Spleen (tissue), 11 donors: ENCODE measurements at regions not wholly inside any gene's neighbourhood (a gene's known extent, or its start where the extent isn't known, plus 50 kb on each side); places are given as distances from the start of the nearest gene placed in this dataset.
"Not testable (repeated sequence)": the region's sequence is repeated elsewhere in the genome, so short reads cannot be mapped to it uniquely, and the experiment has no call there.

Experiments
- DNase-seq: peaks from one replicate; pipeline ENCODE4 v3.0.0-alpha.2; 2020
- H3K27ac ChIP-seq, 8 donors: fragments of 200-600 bp; sonication (generic) in 7 of 8; 1 replicate in 4 of 8; 2 replicates in 4 of 8; pipeline versions ENCODE4 v1.5.0 to v1.8.0; 2016 to 2021; ENCODE audit warnings: inconsistent platforms in 4 of 8, mild to moderate bottlenecking in 4 of 8, moderate library complexity in 1 of 8
- H3K27me3 ChIP-seq, 7 donors: fragments of 200-600 bp; sonication (generic) in 6 of 7; replicated peaks in 1 of 7; 1 replicate in 4 of 7; 2 replicates in 3 of 7; pipeline versions ENCODE4 v1.5.0 to v1.8.0; 2016 to 2021; ENCODE audit warnings: inconsistent platforms in 3 of 7, mild to moderate bottlenecking in 1 of 7
- H3K36me3 ChIP-seq, 6 donors: fragments of 200-600 bp; sonication (generic) in 5 of 6; 1 replicate in 4 of 6; 2 replicates in 2 of 6; pipeline versions ENCODE4 v1.5.0 to v1.8.0; 2016 to 2021; ENCODE audit warnings: inconsistent platforms in 2 of 6
- H3K4me1 ChIP-seq, 6 donors: fragments of 200-600 bp; sonication (generic) in 5 of 6; 1 replicate in 3 of 6; 2 replicates in 3 of 6; pipeline versions ENCODE4 v1.5.0 to v1.8.0; 2016 to 2021; ENCODE audit warnings: inconsistent platforms in 3 of 6
- H3K4me3 ChIP-seq, 8 donors: fragments of 200-600 bp; sonication (generic) in 7 of 8; 1 replicate in 4 of 8; 2 replicates in 4 of 8; pipeline versions ENCODE4 v1.5.0 to v1.8.0; 2016 to 2021; ENCODE audit warnings: inconsistent platforms in 4 of 8, mild to moderate bottlenecking in 4 of 8, moderate library complexity in 2 of 8
- H3K9me3 ChIP-seq, 8 donors: fragments of 200-600 bp; sonication (generic) in 7 of 8; 1 replicate in 4 of 8; 2 replicates in 4 of 8; pipeline versions ENCODE4 v1.5.0 to v1.8.0; 2016 to 2021; ENCODE audit warnings: inconsistent platforms in 4 of 8
- POLR2A ChIP-seq, 3 donors: fragments of 450-650 bp; IDR thresholded peaks; one replicate each; pipeline ENCODE4 v1.5.1; 2017; ENCODE audit warnings: antibody characterized with exemption in 3 of 3, mild to moderate bottlenecking in 1 of 3
- POLR2AphosphoS5 ChIP-seq, 3 donors: sonication (generic); formaldehyde crosslinking; IDR thresholded peaks; one replicate each; pipeline ENCODE4 v1.5.1; 2017; ENCODE audit warnings: antibody characterized with exemption in 3 of 3
- WGBS, 5 donors: extraction: QIAGEN DNeasy Blood & Tissue Kit in 3 of 5; methylation state at CpG; one replicate each; pipeline versions ENCODE4 v1.1.5 to v1.1.7; 2013 to 2018; 5-methylcytosine and 5-hydroxymethylcytosine counted together
- intact Hi-C: fragments of 100-400 bp; cut with DNase I; formaldehyde crosslinking; loops from one replicate; pipeline ENCODE4 v1.15.0; 2023; ENCODE audit warnings: low total_unique reads
- TF ChIP-seq, protein P1 (sequence below), 11 experiments: fragments of 200-600 bp in 7 of 11; fragments of 450-650 bp in 4 of 11; sonication (generic) in 4 of 11; IDR thresholded peaks in 8 of 11; conservative IDR thresholded peaks in 3 of 11; 1 replicate in 7 of 11; 2 replicates in 4 of 11; pipeline versions ENCODE4 v1.4.0 to v1.8.0; 2016 to 2021; ENCODE audit warnings: antibody characterized with exemption in 11 of 11, inconsistent platforms in 4 of 11, mild to moderate bottlenecking in 1 of 11
- donor health status: healthy with polysubstance abuse.
- donor health status: DM: no; HTN: no; CAD: no; lungs with moderate emphysema.
- donor health status: DM: no; HTN: no; CAD: no.
- donor health status: Bipolar disorder and iron deficiency.
- donor health status: healthy.
- donor health status: DM: no; HTN: no; CAD: no.
- donor health status: DM: yes; HTN: yes; CAD: no.

DNA sequence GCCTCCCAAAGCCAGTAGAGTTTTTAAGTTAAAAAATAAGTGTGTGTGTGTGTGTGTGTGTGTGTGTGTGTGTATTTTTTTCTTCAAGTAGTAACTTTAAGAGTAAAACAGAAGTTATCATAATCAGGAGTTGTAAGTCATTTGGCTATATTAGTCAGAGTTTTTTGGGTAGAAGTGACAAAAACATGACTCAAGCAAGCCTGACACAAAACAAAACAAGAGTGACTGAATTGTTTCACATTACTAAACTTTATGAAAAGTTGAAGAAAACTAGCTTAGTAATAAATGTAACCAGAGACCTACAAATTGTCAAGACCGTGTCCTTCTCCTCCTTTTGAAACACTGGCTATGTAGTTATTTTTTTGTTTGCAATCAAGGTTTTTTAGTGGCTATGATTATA is 738.0 kb upstream of the PITX2 start:
- H3K4me1 ChIP-seq: no peaks in the 10 kb centered on the region
- WGBS, 5 donors: 63 to 80% (median 69%) methylated on average over 1 of the region's 1 CpG

DNA sequence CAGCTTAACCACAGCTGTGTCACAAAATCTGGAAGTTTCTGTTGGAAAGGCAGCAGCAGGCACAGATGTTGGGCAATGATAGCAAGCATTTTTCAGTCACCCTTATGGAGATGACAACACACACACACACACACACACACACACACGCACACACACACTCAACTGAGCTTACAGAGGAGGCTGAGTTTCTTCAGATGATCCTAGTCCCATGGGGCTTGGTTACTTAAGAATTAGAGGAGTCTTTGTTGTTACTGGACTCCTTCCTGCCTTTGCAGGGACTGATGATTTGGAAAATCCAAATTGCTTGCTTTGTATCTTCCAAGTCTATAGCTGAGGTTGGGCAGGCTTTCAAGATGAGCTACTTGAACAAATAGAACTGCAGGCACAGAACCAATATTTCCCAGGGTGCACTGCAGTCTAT is 740.1 kb upstream of the PITX2 start:
- H3K36me3 ChIP-seq: no peaks in the 10 kb centered on the region
- no peaks in the 10 kb centered on the region for H3K27me3 ChIP-seq
- WGBS, 5 donors: 56 to 95% (median 76%) methylated on average over 1 of the region's 1 CpG
- no peaks in the 10 kb centered on the region for H3K4me1 ChIP-seq
- intact Hi-C loops: no loop called here
- no peak overlapping the region for H3K27ac ChIP-seq
- H3K9me3 ChIP-seq: peaks cover 0 to 25% (median 9%) of the 10 kb centered on the region in 8 donors
- no peak overlapping the region for H3K4me3 ChIP-seq
- DNase-seq: no peak
- TF ChIP-seq POLR2AphosphoS5 (IDR thresholded peaks at IDR 0.05) (no peak), POLR2A (IDR thresholded peaks at IDR 0.05) (no peak)
- TF ChIP-seq, protein P1, sequence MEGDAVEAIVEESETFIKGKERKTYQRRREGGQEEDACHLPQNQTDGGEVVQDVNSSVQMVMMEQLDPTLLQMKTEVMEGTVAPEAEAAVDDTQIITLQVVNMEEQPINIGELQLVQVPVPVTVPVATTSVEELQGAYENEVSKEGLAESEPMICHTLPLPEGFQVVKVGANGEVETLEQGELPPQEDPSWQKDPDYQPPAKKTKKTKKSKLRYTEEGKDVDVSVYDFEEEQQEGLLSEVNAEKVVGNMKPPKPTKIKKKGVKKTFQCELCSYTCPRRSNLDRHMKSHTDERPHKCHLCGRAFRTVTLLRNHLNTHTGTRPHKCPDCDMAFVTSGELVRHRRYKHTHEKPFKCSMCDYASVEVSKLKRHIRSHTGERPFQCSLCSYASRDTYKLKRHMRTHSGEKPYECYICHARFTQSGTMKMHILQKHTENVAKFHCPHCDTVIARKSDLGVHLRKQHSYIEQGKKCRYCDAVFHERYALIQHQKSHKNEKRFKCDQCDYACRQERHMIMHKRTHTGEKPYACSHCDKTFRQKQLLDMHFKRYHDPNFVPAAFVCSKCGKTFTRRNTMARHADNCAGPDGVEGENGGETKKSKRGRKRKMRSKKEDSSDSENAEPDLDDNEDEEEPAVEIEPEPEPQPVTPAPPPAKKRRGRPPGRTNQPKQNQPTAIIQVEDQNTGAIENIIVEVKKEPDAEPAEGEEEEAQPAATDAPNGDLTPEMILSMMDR (IDR thresholded peaks at IDR 0.05 in 8 of 11, conservative IDR thresholded peaks at IDR 0.05 in 3 of 11): no peak

More for the DNA sequence above, 738.0 kb upstream of the PITX2 start:
- peaks cover 0 to 12% (median 2%) of the 10 kb centered on the region in 8 donors for H3K9me3 ChIP-seq
- intact Hi-C loops: no loop called here
- TF ChIP-seq, protein P1 (IDR thresholded peaks at IDR 0.05 in 8 of 11, conservative IDR thresholded peaks at IDR 0.05 in 3 of 11): no peak
- TF ChIP-seq POLR2AphosphoS5 (IDR thresholded peaks at IDR 0.05) (no peak), POLR2A (IDR thresholded peaks at IDR 0.05) (no peak)
- DNase-seq: no peak
- H3K27me3 ChIP-seq: no peaks in the 10 kb centered on the region
- no peaks in the 10 kb centered on the region for H3K36me3 ChIP-seq
- H3K4me3 ChIP-seq: no peak overlapping the region
- no peak overlapping the region for H3K27ac ChIP-seq

DNA sequence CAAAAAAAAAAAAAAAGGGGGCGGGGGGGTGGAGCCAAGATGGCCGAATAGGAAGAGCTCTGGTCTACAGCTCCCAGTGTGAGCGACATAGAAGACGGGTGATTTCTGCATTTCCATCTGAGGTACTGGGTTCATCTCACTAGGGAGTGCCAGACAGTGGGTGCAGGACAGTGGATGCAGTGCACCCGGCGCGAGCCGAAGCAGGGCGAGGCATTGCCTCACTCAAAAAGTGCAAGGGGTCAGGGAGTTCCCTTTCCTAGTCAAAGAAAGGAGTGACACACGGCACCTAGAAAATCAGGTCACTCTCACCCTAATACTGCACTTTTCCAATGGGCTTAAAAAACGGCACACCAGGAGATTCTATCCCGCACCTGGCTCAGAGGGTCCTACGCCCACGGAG is 755.0 kb upstream of the PITX2 start:
- peak; percentile 53 for DNase-seq
- H3K27ac ChIP-seq, intact Hi-C loops, H3K4me3 ChIP-seq, H3K36me3 ChIP-seq, H3K27me3 ChIP-seq, H3K4me1 ChIP-seq: not testable (repeated sequence)
- H3K9me3 ChIP-seq: peaks cover 0 to 16% (median 6%) of the 10 kb centered on the region in 8 donors
- 90 to 98% (median 92%) methylated on average over 13 to 14 of the region's 14 CpGs for WGBS, 5 donors

DNA sequence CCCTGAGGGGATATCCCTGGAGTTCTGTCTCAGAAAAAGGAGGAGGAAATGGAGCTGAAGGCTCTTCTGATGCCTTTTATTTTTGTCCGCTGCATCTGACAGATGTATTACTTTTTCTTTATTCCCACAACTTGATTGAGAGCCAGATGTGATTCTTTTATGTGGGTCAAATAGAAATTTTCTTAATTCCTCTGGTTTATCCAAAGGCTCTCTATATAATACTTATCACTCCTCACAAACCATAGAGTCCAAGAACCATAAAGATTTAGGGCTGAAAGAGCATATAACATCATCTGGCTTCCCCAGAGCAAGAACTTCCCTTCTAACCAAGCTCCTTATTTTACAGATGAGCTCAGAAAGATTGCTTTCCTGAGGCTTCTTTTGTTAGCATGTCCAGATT is 756.7 kb upstream of the FAM241A start:
- Histone ChIP-seq H3K27me3 (no peaks in the 10 kb centered on the region), H3K4me3 (no peak overlapping the region), H3K27ac (no peak overlapping the region), H3K9me3 (peaks cover 0 to 8% (median 5%) of the 10 kb centered on the region in 8 donors), H3K4me1 (no peaks in the 10 kb centered on the region), H3K36me3 (no peaks in the 10 kb centered on the region)
- intact Hi-C loops: no loop called here
- no peak for DNase-seq
- 79 to 87% (median 82%) methylated on average over 1 of the region's 1 CpG for WGBS, 5 donors
- TF ChIP-seq POLR2A (IDR thresholded peaks at IDR 0.05) (no peak), POLR2AphosphoS5 (IDR thresholded peaks at IDR 0.05) (no peak)
- TF ChIP-seq, protein P1 (IDR thresholded peaks at IDR 0.05 in 8 of 11, conservative IDR thresholded peaks at IDR 0.05 in 3 of 11): no peak

DNA sequence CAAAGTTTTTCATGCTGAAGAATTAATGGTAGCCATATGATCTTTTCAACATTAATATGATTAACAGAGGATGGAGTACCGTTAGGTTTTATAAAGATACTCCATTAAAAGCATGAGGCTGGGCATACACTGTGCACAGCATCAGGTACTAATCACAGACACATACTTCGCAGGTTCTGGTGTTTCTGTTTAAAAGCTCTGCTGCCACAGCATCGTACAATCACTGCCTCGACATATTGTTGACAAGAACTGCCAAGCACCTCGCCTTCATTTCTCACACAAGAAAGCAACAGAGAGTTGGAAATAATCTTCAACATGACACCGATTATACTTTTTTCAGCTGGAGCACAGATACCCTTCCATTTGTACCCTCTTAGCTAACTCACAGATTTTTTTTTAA is 753.4 kb upstream of the FAM241A start:
- no peak overlapping the region for H3K27ac ChIP-seq
- DNase-seq: no peak
- WGBS, 5 donors: 70 to 80% (median 75%) methylated on average over 6 of the region's 6 CpGs
- H3K4me3 ChIP-seq: no peak overlapping the region
- TF ChIP-seq, protein P1 (IDR thresholded peaks at IDR 0.05 in 8 of 11, conservative IDR thresholded peaks at IDR 0.05 in 3 of 11): no peak
- TF ChIP-seq POLR2AphosphoS5 (IDR thresholded peaks at IDR 0.05): no peak
- TF ChIP-seq POLR2A (IDR thresholded peaks at IDR 0.05): no peak
- peaks cover 0 to 8% (median 5%) of the 10 kb centered on the region in 8 donors for H3K9me3 ChIP-seq
- no peaks in the 10 kb centered on the region for H3K4me1 ChIP-seq
- H3K27me3 ChIP-seq: no peaks in the 10 kb centered on the region
- no peaks in the 10 kb centered on the region for H3K36me3 ChIP-seq
- intact Hi-C loops: no loop called here
